HepG2 (cell line): ENCODE measurements at regions not wholly inside any gene's neighbourhood (a gene's known extent, or its start where the extent isn't known, plus 50 kb on each side); places are given as distances from the start of the nearest gene placed in this dataset.

Experiments used
- ATAC-seq: fragments of 200-7000 bp; cut with Tn5 transposase; 3 replicates; pipeline ENCODE4 v1.9.1; 2020; ENCODE audit warnings: mild to moderate bottlenecking, moderate library complexity
- BruUV-seq: library from RNA; stranded (reverse); fragments of 400-500 nt; replicated peaks from 2 replicates; lab custom pipeline; 2021; lab: Mats Ljungman, UMichigan
- CTCF ChIA-PET: fragments of 300-600 bp; formaldehyde crosslinking; extraction: SDS; loops from one replicate; lab custom pipeline; 2021; ENCODE audit warnings: low total read pairs, inconsistent platforms, low intra/inter-chr PET ratio; lab: Yijun Ruan, JAX
- POLR2A ChIA-PET: fragments of 350-600 bp; sonication (Branson Sonifier 250); formaldehyde crosslinking; loops from one replicate; lab custom pipeline; 2020; ENCODE audit warnings: antibody characterized with exemption, inconsistent platforms; lab: Yijun Ruan, JAX
- DNase-seq: peaks from one replicate; pipeline ENCODE4 v3.0.0-alpha.2; 2015; ENCODE audit warnings: low spot score
- FAIRE-seq: peaks from 3 replicates; lab custom pipeline; 2011; peaks lifted over from hg19 to GRCh38; lab: Jason Lieb, UNC
- H2AFZ ChIP-seq: one replicate; pipeline ENCODE4 v1.6.1; 2011; ENCODE audit warnings: low read length, inconsistent platforms
- H3K27ac ChIP-seq: fragments of 300-600 bp; 3 replicates; pipeline ENCODE4 v1.8.0; 2011; ENCODE audit warnings: mixed run types, mild to moderate bottlenecking, mixed read lengths, low read length, inconsistent platforms; ENCODE audit not compliant: insufficient read depth; ENCODE audit errors: extremely low read length
- H3K27me3 ChIP-seq, 2 experiments: fragments of 200-600 bp in 1 of 2; 2 replicates in 1 of 2; 3 replicates in 1 of 2; pipeline versions ENCODE4 v1.6.0 to v1.8.0; 2011; ENCODE audit warnings: low read length in 2 of 2, mild to moderate bottlenecking in 2 of 2, moderate library complexity in 2 of 2, inconsistent platforms in 1 of 2; ENCODE audit not compliant: insufficient read depth in 2 of 2, control insufficient read depth in 1 of 2
- H3K36me3 ChIP-seq, 2 experiments: fragments of 200-600 bp in 1 of 2; replicated peaks in 1 of 2; 2 replicates in 1 of 2; 3 replicates in 1 of 2; pipeline versions ENCODE4 v1.5.1 to v1.8.0; 2011; ENCODE audit warnings: low read length in 2 of 2, inconsistent platforms in 1 of 2; ENCODE audit not compliant: insufficient read depth in 2 of 2, control insufficient read depth in 1 of 2
- H3K4me1 ChIP-seq: 2 replicates; pipeline ENCODE4 v1.5.1; 2012; ENCODE audit warnings: low read length, inconsistent platforms; ENCODE audit not compliant: insufficient read depth
- H3K4me2 ChIP-seq: 2 replicates; pipeline ENCODE4 v1.6.0; 2011; ENCODE audit warnings: low read depth, low read length, inconsistent platforms
- H3K4me3 ChIP-seq, 3 experiments: fragments of 200-600 bp in 1 of 3; sonication (generic), shearing (Covaris generic) in 1 of 3; replicated peaks in 1 of 3; 2 replicates each; pipeline ENCODE4 v1.5.1; 2011 to 2016; ENCODE audit warnings: low read length in 3 of 3, inconsistent platforms in 2 of 3, low read depth in 2 of 3, mild to moderate bottlenecking in 2 of 3, control low read depth in 1 of 3, mixed read lengths in 1 of 3; ENCODE audit not compliant: insufficient read depth in 1 of 3
- H3K79me2 ChIP-seq: one replicate; pipeline ENCODE4 v1.6.1; 2011; ENCODE audit warnings: low read length, inconsistent platforms; ENCODE audit not compliant: insufficient read depth
- H3K9ac ChIP-seq: 2 replicates; pipeline ENCODE4 v1.6.0; 2011; ENCODE audit warnings: mild to moderate bottlenecking, low read depth, low read length, inconsistent platforms; ENCODE audit not compliant: insufficient read depth
- H3K9me3 ChIP-seq: 2 replicates; pipeline ENCODE4 v1.5.1; 2012; ENCODE audit warnings: mild to moderate bottlenecking, low read length
- H4K20me1 ChIP-seq: 2 replicates; pipeline ENCODE4 v1.6.0; 2011; ENCODE audit warnings: inconsistent platforms, mild to moderate bottlenecking, low read length, moderate library complexity; ENCODE audit not compliant: insufficient read depth
- CEBPB ChIP-seq: IDR thresholded peaks from 2 replicates; pipeline ENCODE4 v1.6.1; 2011; ENCODE audit warnings: low read depth, low read length, improper control_type of control experiment, borderline replicate concordance
- HNF4G ChIP-seq, 2 experiments: sonication (generic) in 1 of 2; formaldehyde crosslinking in 1 of 2; IDR thresholded peaks; 2 replicates each; pipeline versions ENCODE4 v1.4.0 to v1.6.1; 2011 to 2020; ENCODE audit warnings: borderline replicate concordance in 2 of 2, low read depth in 2 of 2, mild to moderate bottlenecking in 2 of 2, low read length in 1 of 2, missing genetic modification reagents in 1 of 2, moderate library complexity in 1 of 2
- TCF7 ChIP-seq: sonication (generic); IDR thresholded peaks from 2 replicates; pipeline ENCODE4 v1.6.1; 2016; ENCODE audit warnings: antibody characterized with exemption, low read depth
- ZNF790 ChIP-seq: sonication (generic); formaldehyde crosslinking; IDR thresholded peaks from 2 replicates; pipeline ENCODE4 v1.8.0; 2022; ENCODE audit warnings: missing genetic modification reagents, mild to moderate bottlenecking, borderline replicate concordance
- WGBS: methylation state at CpG from one replicate; pipeline ENCODE4 v1.1.6; 2017; ENCODE audit warnings: low lambda C conversion rate; 5-methylcytosine and 5-hydroxymethylcytosine counted together
- in situ Hi-C: cut with HindIII; loops from 2 replicates; pipeline ENCODE4 v1.10.0; 2017; ENCODE audit warnings: low pct_unique_long_range_greater_than_20kb; ENCODE audit not compliant: extremely low pct_ligation_motif_present
- intact Hi-C: fragments of 100-400 bp; cut with micrococcal nuclease; formaldehyde crosslinking; loops from one replicate; pipeline ENCODE4 v1.10.0; 2022; ENCODE audit not compliant: unreplicated experiment

DNA sequence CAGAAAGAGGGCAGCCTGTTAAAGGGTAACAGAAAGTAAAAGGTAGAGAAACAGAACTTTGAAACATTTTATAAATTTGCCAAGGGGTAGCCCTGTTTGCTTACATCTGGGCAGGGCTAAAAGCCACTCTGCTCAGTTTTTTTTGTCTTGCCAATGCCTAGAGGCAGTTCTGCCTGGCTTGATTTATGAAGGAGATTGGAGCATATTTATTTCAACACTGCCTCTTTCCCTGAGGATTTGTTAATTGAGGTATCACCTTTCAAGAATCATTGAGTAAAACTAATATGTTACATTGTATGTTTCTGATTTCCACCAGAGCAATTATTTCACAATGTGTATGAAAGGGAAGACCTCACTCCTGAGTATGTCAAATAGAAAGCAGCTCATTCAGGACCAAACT is 160.8 kb downstream of the GXYLT1 start:
- no peak for ATAC-seq
- no peak overlapping the region for H3K4me3 ChIP-seq
- no peaks in the 10 kb centered on the region for H3K9me3 ChIP-seq
- H4K20me1 ChIP-seq, result no peaks in the 10 kb centered on the region
- DNase-seq, result no peak
- H2AFZ ChIP-seq, result no peak overlapping the region
- H3K4me2 ChIP-seq, result no peak overlapping the region
- no TSS peak for BruUV-seq
- H3K27ac ChIP-seq, result no peak overlapping the region
- in situ Hi-C loops, result no loop called here
- no peak for FAIRE-seq
- peaks cover 25% of the 10 kb centered on the region for H3K4me1 ChIP-seq
- H3K79me2 ChIP-seq, result no peaks in the 10 kb centered on the region
- no peaks in the 10 kb centered on the region for H3K36me3 ChIP-seq
- CTCF ChIA-PET, result no interaction called here
- H3K9ac ChIP-seq, result no peak overlapping the region
- no peaks in the 10 kb centered on the region for H3K27me3 ChIP-seq
- peak; percentile 16; the same call in 1 of the 2 replicates for TF ChIP-seq CEBPB
- no peak for TF ChIP-seq ZNF790 (CRISPR knock-in tag)
- TF ChIP-seq, all 625 proteins: peak for 1
- intact Hi-C loops, result loop anchor here (10.0 kb wide), 1 partner anchor 59 kb away; no protein-coding TSS in a partner anchor
- POLR2A ChIA-PET, result no interaction called here

DNA sequence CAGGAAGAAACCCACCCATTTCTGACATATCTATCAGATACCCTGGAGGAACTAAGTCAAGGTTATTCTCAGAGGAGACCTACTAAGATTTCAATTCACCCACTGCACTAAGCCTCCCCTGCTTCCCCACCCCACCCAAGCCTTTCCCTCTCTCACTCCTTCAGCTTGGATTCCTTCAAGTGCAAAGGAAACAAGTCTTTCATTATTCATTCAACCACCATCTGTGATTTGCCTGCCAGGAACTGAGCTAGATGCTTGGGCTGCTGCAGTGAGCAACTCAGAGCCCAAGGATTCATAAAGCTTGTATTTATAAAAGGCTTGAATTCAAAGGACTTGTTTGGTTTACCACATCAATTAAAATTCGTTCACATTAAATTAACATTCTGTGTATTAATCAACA is 161.3 kb downstream of the GXYLT1 start:
- Histone ChIP-seq H4K20me1 (no peaks in the 10 kb centered on the region), H3K9me3 (no peaks in the 10 kb centered on the region), H3K9ac (no peak overlapping the region), H3K4me3 (no peak overlapping the region), H3K36me3 (no peaks in the 10 kb centered on the region), H3K27me3 (no peaks in the 10 kb centered on the region), H2AFZ (no peak overlapping the region), H3K4me1 (peaks cover 25% of the 10 kb centered on the region), H3K79me2 (no peaks in the 10 kb centered on the region), H3K27ac (no peak overlapping the region), H3K4me2 (no peak overlapping the region)
- intact Hi-C loops, result loop anchor here (10.0 kb wide), 1 partner anchor 59 kb away; no protein-coding TSS in a partner anchor
- ChIA-PET CTCF (no interaction called here), POLR2A (no interaction called here)
- DNase-seq (no peak), ATAC-seq (no peak), FAIRE-seq (no peak)
- WGBS, result 3% methylated on average over 1 of the region's 1 CpG
- BruUV-seq, result no TSS peak
- TF ChIP-seq TCF7 (no peak), HNF4G (IDR thresholded peaks at IDR 0.05; ENCODE audit: borderline replicate concordance, low read depth, low read length) (no peak), HNF4G (CRISPR knock-in tag; IDR thresholded peaks at IDR 0.05; ENCODE audit: borderline replicate concordance, low read depth) (no peak)
- in situ Hi-C loops, result no loop called here
